Left renal pelvis (tissue), 4 donors: ENCODE measurements at regions not wholly inside any gene's neighbourhood (a gene's known extent, or its start where the extent isn't known, plus 50 kb on each side); places are given as distances from the start of the nearest gene placed in this dataset.
"Not testable (repeated sequence)": the region's sequence is repeated elsewhere in the genome, so short reads cannot be mapped to it uniquely, and the experiment has no call there.

Experiments
- DNase-seq, 4 donors: peaks; one replicate each; pipeline ENCODE4 v3.0.0-alpha.2; 2013; ENCODE audit warnings: low read depth in 4 of 4, low spot score in 3 of 4

DNA sequence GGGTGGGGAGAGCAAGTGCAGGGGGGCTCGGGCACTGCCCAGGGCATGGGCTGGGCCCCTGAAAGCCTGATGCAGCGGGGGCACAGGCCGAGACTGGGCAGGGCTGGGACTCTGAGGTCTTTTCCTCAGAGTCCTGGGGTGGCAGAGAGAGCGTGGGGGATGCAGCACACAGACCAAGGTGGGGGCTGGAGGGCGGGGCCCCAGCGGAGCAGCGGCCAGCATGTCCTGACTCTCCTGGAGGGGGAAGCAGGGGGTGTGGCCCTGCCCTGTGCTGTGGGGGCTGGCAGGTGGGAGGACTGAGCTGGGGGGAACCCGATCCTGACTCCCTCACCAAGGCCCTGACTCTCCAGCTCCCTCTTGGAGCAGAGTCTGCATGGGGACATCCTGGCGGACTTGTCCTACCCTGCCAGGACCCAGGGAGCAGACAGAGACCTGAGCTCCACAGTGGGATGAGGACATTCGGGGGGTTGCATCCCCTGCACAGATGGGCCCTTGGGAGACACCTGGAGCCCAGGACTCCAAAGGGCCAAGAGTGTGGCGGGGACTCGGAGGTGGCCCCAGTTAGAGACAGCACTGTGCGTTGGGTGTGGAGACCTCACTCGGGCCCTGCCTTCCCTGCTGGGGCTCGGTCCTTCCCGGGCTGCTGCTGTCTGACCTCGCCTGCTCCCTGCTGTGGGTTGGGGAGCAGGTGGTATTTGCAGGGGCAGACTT is 326.1 kb downstream of the TMEM121 start:
- DNase-seq = no peak

DNA sequence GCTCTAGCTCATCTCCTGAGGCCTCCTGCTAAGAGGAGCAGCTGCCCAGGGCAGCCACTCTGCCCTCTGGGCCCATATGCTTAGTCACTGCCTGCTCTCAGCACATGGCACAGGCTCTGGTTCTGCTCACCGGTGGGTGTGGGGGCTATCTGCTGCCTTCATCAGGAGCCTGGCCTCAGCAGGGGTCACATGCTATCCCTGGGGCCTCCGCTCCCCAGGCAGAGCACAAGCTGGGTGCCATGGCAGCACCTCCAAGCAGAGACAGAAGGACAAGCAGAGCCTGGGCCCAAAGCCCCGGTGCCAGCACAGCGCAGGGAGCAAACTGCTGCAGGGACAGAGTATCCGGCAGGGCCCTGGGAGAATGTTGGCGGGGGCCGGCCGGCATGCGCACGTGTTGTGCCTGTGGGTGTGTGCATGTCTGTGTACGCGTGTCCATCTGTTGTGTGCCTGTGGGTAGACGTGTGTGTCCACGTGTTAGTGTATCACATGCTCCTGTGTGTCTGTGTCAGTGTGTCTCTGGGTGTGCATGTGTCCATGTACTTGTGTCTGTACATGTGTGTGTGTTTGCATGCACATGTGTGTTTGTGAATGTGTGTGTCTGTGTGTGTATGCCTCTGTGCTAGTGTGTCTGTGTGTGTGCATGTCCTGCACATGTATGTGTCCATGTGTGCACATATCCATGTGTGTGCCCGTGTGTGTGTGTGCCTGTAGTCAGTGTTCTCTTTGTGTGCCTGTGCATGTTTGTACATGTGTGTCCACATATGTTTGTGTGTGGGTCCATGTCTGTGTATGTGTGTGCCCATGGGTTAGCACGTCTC is 326.9 kb downstream of the TMEM121 start:
- DNase-seq = no peak

DNA sequence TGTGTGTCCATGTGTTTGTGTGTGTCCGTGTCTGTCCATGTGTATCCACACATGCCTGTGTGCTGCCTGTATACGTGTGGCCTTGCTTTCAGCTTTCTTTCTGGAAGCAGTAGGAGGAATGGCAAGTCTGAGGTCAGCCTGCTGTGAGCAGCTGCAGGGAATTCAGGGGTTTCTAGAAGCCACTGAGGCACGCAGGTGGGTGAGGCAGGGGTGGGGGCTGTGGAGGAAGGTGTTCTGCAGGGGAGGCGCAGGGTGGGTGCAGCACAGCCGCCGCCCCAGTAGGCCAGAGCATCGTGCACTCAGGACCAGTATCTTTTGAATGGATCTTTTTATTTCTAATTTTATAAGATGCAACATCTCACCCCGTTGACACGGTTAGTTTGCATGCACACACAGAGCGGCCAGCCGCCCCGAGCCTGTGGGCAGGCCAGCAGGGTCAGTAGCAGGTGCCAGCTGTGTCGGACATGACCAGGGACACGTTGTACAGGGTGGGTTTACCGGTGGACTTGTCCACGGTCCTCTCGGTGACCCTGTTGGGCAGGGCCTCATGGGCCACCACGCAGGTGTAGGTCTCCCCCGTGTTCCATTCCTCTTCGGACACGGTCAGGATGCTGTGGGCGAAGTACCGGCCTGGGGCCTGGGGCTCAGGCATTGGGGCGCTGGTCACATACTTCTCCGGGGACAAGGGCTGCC is 327.7 kb downstream of the TMEM121 start:
- no peak for DNase-seq

DNA sequence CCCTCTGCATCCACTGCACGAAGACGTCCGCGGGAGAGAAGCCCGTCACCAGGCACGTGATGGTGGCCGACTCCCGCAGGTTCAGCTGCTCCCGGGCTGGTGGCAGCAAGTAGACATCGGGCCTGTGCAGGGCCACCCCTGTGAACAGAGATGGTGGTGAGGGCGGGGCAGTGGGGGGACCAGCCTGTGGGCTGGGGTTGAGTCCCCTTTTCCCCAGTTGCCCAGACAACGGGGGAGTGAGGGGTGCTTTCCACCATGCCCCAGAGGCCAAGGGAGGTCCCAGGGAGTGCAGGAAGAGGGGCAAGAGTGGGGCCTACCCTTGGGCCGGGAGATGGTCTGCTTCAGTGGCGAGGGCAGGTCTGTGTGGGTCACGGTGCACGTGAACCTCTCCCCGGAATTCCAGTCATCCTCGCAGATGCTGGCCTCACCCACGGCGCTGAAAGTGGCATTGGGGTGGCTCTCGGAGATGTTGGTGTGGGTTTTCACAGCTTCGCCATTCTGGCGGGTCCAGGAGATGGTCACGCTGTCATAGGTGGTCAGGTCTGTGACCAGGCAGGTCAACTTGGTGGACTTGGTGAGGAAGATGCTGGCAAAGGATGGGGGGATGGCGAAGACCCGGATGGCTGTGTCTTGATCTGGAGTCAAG is 328.3 kb downstream of the TMEM121 start:
- no peak for DNase-seq

DNA sequence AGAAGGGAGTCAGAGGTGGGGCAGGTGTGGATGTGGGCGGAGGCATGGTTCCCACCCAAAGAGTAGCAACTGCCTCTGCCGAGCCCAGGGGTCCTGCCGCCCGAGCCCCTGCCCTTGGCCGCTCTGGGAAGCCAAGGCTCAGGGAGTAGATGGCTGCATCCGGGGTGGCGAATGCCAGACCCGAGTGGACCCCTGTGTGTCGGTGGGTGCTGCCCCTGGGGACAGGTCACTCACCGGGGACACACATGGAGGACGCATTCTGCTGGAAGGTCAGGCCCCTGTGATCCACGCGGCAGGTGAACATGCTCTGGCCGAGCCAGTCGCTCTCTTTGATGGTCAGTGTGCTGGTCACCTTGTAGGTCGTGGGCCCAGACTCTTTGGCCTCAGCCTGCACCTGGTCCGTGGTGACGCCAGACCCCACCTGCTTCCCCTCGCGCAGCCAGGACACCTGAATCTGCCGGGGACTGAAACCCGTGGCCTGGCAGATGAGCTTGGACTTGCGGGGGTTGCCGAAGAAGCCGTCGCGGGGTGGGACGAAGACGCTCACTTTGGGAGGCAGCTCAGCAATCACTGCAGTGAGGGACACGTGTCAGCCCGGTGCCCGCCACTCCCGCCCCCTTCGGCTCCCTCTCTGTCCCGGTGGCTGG is 329.0 kb downstream of the TMEM121 start:
- DNase-seq = no peak

DNA sequence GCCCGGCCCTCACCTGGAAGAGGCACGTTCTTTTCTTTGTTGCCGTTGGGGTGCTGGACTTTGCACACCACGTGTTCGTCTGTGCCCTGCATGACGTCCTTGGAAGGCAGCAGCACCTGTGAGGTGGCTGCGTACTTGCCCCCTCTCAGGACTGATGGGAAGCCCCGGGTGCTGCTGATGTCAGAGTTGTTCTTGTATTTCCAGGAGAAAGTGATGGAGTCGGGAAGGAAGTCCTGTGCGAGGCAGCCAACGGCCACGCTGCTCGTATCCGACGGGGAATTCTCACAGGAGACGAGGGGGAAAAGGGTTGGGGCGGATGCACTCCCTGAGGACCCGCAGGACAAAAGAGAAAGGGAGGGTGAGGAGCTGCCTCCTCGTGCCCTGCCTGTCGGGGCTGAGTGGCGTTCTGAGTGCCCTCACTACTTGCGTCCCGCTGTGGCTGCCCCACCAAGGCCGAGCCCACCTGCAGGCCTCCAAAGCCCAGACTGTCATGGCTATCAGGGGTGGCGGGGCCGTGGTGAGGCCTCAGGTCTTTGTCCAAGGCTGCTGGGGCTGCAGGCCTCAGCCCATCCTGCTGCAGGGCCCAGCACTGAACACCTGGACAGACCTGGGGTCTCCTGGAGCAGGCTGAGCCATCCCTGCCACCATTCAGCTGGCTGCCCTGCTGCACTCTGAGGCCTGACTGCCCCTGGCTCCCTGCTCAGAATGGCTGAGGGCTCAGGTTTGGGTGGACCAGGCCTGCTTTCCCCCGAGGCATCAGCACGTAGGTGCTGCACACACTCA is 329.7 kb downstream of the TMEM121 start:
- DNase-seq = no peak

DNA sequence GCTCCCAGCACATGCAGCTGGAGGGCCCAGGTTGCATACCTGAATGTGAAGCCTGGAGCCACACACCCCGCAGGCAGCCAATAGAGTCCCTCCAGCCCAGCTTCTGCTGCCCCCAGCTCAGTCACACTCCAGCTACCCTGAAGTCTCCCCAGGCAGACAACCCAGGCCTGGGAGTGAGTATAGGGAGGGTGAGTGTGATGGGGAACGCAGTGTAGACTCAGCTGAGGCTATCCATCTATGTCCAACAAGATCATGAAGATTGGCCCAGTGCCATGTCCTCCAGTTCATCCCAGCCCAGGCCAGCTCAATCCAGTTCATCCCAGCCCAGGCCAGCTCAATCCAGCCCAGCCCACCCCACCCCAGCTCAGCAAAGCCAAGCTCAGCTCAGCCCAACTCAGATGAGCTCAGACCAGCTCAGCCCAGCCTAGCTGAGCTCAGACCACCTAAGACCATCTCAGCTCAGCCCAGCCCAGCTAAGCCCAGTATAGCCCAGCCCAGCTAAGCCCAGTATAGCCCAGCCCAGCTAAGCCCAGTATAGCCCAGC is 330.4 kb downstream of the TMEM121 start:
- DNase-seq = no peak

DNA sequence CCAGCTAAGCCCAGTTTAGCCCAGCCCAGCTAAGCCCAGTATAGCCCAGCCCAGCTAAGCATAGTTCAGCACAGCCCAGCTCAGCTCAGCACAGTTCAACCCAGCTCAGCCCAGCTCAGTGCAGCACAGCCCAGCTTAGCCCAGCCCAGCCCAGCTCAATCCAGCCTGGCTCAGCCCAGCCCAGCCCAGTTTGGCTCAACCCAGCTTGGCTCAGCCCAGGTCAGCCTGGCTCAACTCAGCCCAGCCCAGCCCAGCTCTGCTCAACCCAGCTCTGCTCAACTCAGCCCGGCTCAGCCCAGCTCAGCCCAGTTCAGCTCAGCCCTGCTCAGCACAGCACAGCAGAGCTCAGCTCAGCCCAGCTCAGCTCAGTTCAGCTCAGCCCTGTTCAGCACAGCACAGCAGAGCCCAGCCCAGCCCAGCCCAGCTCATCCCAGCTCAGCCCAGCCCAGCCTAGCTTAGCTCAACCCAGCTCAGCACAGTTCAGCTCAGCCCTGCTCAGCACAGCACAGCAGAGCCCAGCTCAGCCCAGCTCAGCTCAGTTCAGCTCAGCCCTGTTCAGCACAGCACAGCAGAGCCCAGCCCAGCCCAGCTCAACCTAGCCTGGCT is 330.9 kb downstream of the TMEM121 start:
- no peak for DNase-seq

DNA sequence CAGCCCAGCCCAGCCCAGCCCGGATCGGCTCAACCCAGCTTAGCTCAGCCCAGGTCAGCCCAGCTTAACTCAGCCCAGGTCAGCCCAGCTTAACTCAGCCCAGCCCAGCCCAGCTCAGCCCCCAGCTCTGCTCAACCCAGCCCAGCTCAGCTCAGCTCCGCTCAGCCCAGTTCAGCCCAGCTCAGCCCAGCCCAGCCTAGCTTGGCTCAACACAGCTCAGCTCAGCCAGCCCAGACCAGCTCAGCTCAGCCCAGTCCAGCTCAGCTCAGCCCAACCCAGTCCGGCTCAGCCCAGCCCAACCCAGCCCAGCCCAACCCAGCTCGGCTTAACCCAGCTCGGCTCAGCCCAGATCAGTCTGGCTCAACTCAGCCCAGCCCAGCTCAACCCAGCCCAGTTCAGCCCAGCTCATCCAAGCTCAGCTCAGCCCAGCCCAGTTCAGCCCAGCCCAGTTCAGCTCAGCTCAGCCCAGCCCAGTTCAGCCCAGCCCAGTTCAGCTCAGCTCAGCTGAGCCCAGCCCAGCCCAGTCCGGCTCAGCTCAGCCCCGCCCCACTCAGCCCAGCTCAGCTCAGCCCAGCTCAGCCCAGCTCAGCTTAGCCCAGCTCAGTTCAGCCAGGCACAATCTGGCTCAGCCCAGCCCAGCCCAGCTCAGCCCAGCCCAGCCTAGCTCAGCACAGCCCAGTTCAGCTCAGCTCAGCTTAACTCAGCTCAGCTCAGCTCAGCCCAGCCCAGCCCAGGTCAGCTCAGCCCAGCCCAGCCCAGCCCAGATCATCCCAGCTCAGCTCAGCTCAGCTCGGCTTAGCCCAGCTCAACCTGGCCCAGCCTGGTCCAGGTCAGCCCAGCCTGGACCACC is 331.7 kb downstream of the TMEM121 start:
- no peak for DNase-seq

DNA sequence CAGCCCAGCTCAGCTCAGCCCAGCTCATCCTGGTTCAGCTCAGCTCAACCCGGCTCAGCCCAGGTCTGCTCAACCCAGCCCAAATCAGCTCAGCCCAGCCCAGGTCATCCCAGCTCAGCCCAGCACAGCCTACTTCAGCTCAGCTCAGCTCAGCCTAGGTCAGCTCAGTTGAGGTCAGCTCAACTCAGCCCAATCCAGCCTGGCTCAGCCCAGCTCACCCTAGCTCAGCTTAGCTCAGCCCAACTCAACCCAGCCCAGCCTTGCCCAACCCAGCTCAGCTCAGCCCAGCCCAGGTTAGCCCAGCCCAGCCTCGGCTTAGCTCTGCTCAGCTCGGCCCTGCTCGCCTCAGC is 332.3 kb downstream of the TMEM121 start:
- DNase-seq = no peak

DNA sequence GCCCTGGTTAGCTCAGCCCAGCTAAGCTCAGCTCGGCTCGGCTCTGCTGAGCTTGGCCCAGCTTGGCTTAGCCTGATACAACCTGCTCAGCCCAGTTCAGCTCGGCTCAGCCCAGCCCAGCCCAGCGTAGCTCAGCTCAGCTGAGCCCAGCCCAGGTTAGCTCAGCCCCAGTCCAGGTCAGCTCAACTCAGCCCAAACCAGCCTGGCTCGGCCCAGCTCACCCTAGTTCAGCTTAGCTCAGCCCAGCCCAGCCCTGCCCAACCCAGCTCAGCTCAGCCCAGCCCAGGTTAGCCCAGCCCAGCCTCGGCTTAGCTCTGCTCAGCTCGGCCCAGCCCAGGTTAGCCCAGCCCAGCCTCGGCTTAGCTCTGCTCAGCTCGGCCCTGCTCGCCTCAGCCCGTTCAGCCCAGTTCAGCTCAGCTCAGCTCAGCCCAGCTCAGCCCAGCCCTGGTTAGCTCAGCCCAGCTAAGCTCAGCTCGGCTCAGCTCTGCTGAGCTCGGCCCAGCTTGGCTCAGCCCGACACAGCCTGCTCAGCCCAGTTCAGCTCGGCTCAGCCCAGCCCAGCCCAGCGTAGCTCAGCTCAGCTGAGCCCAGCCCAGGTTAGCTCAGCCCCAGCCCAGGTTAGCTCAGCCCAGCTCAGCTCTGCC is 332.8 kb downstream of the TMEM121 start:
- not testable (repeated sequence) for DNase-seq

DNA sequence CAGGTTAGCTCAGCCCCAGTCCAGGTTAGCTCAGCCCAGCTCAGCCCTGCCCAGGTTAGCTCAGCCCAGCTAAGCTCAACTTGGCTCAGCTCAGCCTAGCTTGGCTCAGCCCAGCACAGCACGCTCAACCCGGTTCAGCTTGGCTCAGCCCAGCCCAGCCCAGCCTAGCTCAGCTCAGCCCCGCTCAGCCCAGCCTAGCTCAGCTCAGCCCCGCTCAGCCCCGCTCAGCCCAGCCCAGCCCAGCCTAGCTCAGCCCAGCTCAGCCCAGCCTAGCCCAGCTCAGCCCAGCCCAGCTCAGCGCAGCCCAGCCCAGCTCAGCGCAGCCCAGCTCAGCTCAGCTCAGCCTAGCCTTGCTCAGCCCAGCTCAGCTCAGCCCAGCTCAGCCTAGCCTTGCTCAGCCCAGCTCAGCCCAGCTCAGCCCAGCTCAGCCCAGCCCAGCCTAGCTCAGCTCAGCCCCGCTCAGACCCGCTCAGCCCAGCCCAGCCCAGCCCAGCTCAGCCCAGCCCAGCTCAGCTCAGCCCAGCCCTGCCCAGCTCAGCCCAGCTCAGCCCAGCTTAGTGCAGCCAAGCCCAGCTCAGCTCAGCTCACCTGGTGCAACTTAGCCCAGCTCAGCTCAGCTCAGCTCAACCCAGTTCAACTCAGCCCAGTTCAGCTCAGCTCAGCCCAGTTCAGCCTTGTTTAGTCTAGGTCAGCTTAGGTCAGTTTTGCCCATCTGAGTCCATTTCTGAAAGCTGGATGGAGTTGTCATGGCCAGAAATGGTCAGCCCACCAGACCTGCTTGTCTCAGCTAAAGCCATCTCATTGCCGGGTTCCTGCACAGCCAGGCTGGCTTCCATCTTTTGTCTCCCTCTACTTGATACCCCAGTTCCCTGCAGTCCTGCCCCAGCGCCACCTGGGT is 333.6 kb downstream of the TMEM121 start:
- DNase-seq = no peak

DNA sequence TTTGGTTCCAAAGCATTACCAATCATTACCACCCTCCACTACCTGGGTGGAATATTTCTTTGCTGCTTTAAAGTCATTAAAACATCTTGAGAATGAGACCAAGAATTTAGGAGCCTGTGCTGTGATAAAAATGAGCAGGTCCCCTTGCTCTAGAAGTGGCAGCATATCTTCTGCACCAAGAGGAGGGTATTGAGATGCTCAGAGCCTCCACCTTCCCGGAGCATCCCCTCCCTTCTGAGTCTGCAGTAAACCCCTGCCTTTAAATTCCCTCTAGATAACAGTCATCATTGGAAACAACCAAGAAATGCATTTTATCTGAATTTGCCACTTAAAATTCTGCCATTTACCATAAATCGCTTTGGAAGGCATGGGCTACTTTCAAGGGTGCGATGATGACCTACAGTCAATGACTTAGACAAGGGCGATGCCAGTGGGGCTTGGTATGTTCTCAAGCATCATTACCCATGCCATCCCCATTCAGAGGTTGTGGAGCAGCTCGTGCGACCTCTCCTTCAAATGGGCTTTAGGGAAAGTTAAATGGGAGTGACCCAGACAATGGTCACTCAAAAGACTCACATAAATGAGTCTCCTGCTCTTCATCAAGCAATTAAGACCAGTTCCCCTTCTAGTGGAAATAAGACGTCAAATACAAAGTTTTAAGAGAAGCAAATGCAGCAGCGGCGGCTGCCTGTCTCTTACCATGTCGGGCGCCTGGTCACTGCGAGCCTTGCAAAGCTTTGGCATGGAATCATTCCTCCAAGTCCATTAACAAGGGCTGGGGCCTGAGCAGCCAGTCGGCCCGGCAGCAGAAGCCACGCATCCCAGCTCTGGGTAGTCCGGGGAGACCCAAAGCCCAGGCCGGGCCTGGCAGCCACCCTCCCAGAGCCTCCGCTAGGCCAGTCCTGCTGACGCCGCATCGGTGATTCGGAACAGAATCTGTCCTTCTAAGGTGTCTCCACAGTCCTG is 334.5 kb downstream of the TMEM121 start:
- DNase-seq = no peak

DNA sequence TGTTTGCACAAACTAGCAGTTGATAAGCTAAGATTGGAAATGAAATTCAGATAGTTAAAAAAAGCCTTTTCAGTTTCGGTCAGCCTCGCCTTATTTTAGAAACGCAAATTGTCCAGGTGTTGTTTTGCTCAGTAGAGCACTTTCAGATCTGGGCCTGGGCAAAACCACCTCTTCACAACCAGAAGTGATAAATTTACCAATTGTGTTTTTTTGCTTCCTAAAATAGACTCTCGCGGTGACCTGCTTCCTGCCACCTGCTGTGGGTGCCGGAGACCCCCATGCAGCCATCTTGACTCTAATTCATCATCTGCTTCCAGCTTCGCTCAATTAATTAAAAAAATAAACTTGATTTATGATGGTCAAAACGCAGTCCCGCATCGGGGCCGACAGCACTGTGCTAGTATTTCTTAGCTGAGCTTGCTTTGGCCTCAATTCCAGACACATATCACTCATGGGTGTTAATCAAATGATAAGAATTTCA is 335.6 kb downstream of the TMEM121 start:
- no peak for DNase-seq

DNA sequence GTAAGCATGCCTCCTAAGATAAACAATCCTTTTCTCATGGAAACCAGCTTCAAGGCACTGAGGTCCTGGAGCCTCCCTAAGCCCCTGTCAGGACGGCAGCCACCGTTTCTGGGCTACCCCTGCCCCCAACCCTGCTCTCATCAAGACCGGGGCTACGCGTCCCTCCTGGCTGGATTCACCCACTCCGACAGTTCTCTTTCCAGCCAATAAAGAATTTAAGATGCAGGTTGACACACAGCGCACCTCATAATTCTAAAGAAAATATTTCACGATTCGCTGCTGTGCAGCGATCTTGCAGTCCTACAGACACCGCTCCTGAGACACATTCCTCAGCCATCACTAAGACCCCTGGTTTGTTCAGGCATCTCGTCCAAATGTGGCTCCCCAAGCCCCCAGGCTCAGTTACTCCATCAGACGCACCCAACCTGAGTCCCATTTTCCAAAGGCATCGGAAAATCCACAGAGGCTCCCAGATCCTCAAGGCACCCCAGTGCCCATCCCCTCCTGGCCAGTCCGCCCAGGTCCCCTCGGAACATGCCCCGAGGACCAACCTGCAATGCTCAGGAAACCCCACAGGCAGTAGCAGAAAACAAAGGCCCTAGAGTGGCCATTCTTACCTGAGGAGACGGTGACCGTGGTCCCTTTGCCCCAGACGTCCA is 336.3 kb downstream of the TMEM121 start:
- no peak for DNase-seq
